ENCODE measurements at regions not wholly inside any gene's neighbourhood (a gene's known extent, or its start where the extent isn't known, plus 50 kb on each side); places are given as distances from the start of the nearest gene placed in this dataset.

- no peak for TF ChIP-seq PAXIP1 (CRISPR knock-in tag; conservative IDR thresholded peaks at IDR 0.05)
- no peak for TF ChIP-seq ARNT2 (CRISPR knock-in tag; IDR thresholded peaks at IDR 0.05; ENCODE audit: low read depth)
- no peak for TF ChIP-seq SOX13 (IDR thresholded peaks at IDR 0.05)
- no peak for TF ChIP-seq SOX13 (CRISPR knock-in tag; conservative IDR thresholded peaks at IDR 0.05 in 1 of 2, IDR thresholded peaks at IDR 0.05 in 1 of 2)
- no peak for TF ChIP-seq YEATS4 (CRISPR knock-in tag; IDR thresholded peaks at IDR 0.05; ENCODE audit: borderline replicate concordance)
- no peak; the same call in 1 of the 2 replicates for TF ChIP-seq ZNF512 (CRISPR knock-in tag; IDR thresholded peaks at IDR 0.05)
- TF ChIP-seq NFE2L1 (CRISPR knock-in tag; IDR thresholded peaks at IDR 0.05; ENCODE audit: borderline replicate concordance), result no peak
- TF ChIP-seq ZNF790 (CRISPR knock-in tag; IDR thresholded peaks at IDR 0.05; ENCODE audit: borderline replicate concordance), result no peak
- no peak for TF ChIP-seq ZFP36L1 (CRISPR knock-in tag; IDR thresholded peaks at IDR 0.05)
- no peak; the same call in 1 of the 2 replicates for TF ChIP-seq ZNF431 (CRISPR knock-in tag; IDR thresholded peaks at IDR 0.05; ENCODE audit: borderline replicate concordance, low read depth)
- TF ChIP-seq CENPBD1 (CRISPR knock-in tag; IDR thresholded peaks at IDR 0.05; ENCODE audit: borderline replicate concordance, low read depth), result no peak
- TF ChIP-seq ZNF441 (CRISPR knock-in tag; IDR thresholded peaks at IDR 0.05; ENCODE audit: borderline replicate concordance), result no peak
- TF ChIP-seq ZNF17 (CRISPR knock-in tag; IDR thresholded peaks at IDR 0.05), result no peak
- TF ChIP-seq HIC2 (CRISPR knock-in tag; IDR thresholded peaks at IDR 0.05; ENCODE audit: low read depth), result peak; percentile 27; the same call in 1 of the 2 replicates
- TF ChIP-seq GZF1 (CRISPR knock-in tag; IDR thresholded peaks at IDR 0.05), result 0 out of 2 replicates have a peak, but pooled peaks have one; percentile 61
- no peak for TF ChIP-seq ZNF83 (CRISPR knock-in tag; IDR thresholded peaks at IDR 0.05; ENCODE audit: borderline replicate concordance)
- TF ChIP-seq ZFP91 (CRISPR knock-in tag; IDR thresholded peaks at IDR 0.05; ENCODE audit: borderline replicate concordance), result no peak; the same call in 1 of the 2 replicates
- TF ChIP-seq ZNF878 (CRISPR knock-in tag; IDR thresholded peaks at IDR 0.05), result no peak
- TF ChIP-seq NFE2 (CRISPR knock-in tag; IDR thresholded peaks at IDR 0.05), result no peak
- TF ChIP-seq RFXAP (CRISPR knock-in tag; IDR thresholded peaks at IDR 0.05; ENCODE audit: borderline replicate concordance), result no peak
Measured at GRCh38 chr16:85522842-85523601, 90.1 kb upstream of the GSE1 start (continued).
